ENCODE measurements at regions not wholly inside any gene's neighbourhood (a gene's known extent, or its start where the extent isn't known, plus 50 kb on each side); places are given as distances from the start of the nearest gene placed in this dataset.

- H3K27me3 ChIP-seq (ENCODE audit: control insufficient read depth in 1 of 2, insufficient read depth in 2 of 2, low read length in 2 of 2) = peaks cover 2 to 21% of the 10 kb centered on the region in 2 experiments; a peak in 3 of 5 replicates
- WGBS (ENCODE audit: low lambda C conversion rate) = 2% methylated on average over 3 of the region's 3 CpGs
- FAIRE-seq (no peak), ATAC-seq (no peak), DNase-seq (ENCODE audit: low spot score) (no peak)
- no peaks in the 10 kb centered on the region for H3K4me1 ChIP-seq (ENCODE audit: insufficient read depth, low read length)
- H3K4me3 ChIP-seq (replicated peaks in 1 of 3; ENCODE audit: insufficient read depth in 1 of 3, low read depth in 2 of 3, low read length in 3 of 3) = no peak overlapping the region
- no peak overlapping the region for H3K9ac ChIP-seq (ENCODE audit: insufficient read depth, low read depth, low read length)
- no peaks in the 10 kb centered on the region; the same call in 1 of the 2 replicates for H4K20me1 ChIP-seq (ENCODE audit: insufficient read depth, low read length)
- POLR2A ChIA-PET = no interaction called here
- no peaks in the 10 kb centered on the region for H3K36me3 ChIP-seq (replicated peaks in 1 of 2; ENCODE audit: control insufficient read depth in 1 of 2, insufficient read depth in 2 of 2, low read length in 2 of 2)
- no TSS peak for BruUV-seq (replicated peaks)
- no peaks in the 10 kb centered on the region for H3K79me2 ChIP-seq (ENCODE audit: insufficient read depth, low read length)
- in situ Hi-C loops (cut with HindIII; ENCODE audit: extremely low pct_ligation_motif_present, low pct_unique_long_range_greater_than_20kb) (no loop called here), intact Hi-C loops (cut with micrococcal nuclease; ENCODE audit: unreplicated experiment) (no loop called here)
- no peak overlapping the region for H2AFZ ChIP-seq (ENCODE audit: low read length)
- no peak overlapping the region for H3K27ac ChIP-seq (ENCODE audit: extremely low read length, insufficient read depth, low read length)
- H3K4me2 ChIP-seq (ENCODE audit: low read depth, low read length) = no peak overlapping the region
- CTCF ChIA-PET (ENCODE audit: low intra/inter-chr PET ratio, low total read pairs) = no interaction called here
- no peak for TF ChIP-seq ZNF766 (CRISPR knock-in tag; IDR thresholded peaks at IDR 0.05; ENCODE audit: borderline replicate concordance)
- no peak for TF ChIP-seq ZNF432 (CRISPR knock-in tag; IDR thresholded peaks at IDR 0.05; ENCODE audit: borderline replicate concordance)
- no peak for TF ChIP-seq KDM5B (CRISPR knock-in tag; IDR thresholded peaks at IDR 0.05; ENCODE audit: borderline replicate concordance)
- H3K9me3 ChIP-seq (ENCODE audit: low read length) = no peaks in the 10 kb centered on the region
Observed at GRCh38 chr4:187127456-187127855, 403.8 kb upstream of the FAT1 start.

GRCh38 chr4:187128222-187128621 is 404.6 kb upstream of the FAT1 start:
- H4K20me1 ChIP-seq (ENCODE audit: insufficient read depth, low read length) = no peaks in the 10 kb centered on the region; the same call in 1 of the 2 replicates
- BruUV-seq (replicated peaks) = no TSS peak
- ATAC-seq (no peak), DNase-seq (ENCODE audit: low spot score) (no peak), FAIRE-seq (no peak)
- H3K9ac ChIP-seq (ENCODE audit: insufficient read depth, low read depth, low read length) = no peak overlapping the region
- peaks cover 2 to 21% of the 10 kb centered on the region in 2 experiments; a peak in 3 of 5 replicates for H3K27me3 ChIP-seq (ENCODE audit: control insufficient read depth in 1 of 2, insufficient read depth in 2 of 2, low read length in 2 of 2)
- POLR2A ChIA-PET = no interaction called here
- H3K4me2 ChIP-seq (ENCODE audit: low read depth, low read length) = no peak overlapping the region
- no peaks in the 10 kb centered on the region for H3K36me3 ChIP-seq (replicated peaks in 1 of 2; ENCODE audit: control insufficient read depth in 1 of 2, insufficient read depth in 2 of 2, low read length in 2 of 2)
- H3K4me1 ChIP-seq (ENCODE audit: insufficient read depth, low read length) = no peaks in the 10 kb centered on the region
- no peak overlapping the region for H2AFZ ChIP-seq (ENCODE audit: low read length)
- H3K4me3 ChIP-seq (replicated peaks in 1 of 3; ENCODE audit: insufficient read depth in 1 of 3, low read depth in 2 of 3, low read length in 3 of 3) = no peak overlapping the region
- in situ Hi-C loops (cut with HindIII; ENCODE audit: extremely low pct_ligation_motif_present, low pct_unique_long_range_greater_than_20kb) = no loop called here
- H3K79me2 ChIP-seq (ENCODE audit: insufficient read depth, low read length) = no peaks in the 10 kb centered on the region
- intact Hi-C loops (cut with micrococcal nuclease; ENCODE audit: unreplicated experiment) = no loop called here
- no peak overlapping the region for H3K27ac ChIP-seq (ENCODE audit: extremely low read length, insufficient read depth, low read length)
- CTCF ChIA-PET (ENCODE audit: low intra/inter-chr PET ratio, low total read pairs) = no interaction called here
- WGBS (ENCODE audit: low lambda C conversion rate) = 46% methylated on average over 11 of the region's 11 CpGs
- no peaks in the 10 kb centered on the region for H3K9me3 ChIP-seq (ENCODE audit: low read length)
- TF ChIP-seq ZBTB37 (CRISPR knock-in tag; IDR thresholded peaks at IDR 0.05) (no peak), ZFY (CRISPR knock-in tag; IDR thresholded peaks at IDR 0.05) (no peak), UBTF (CRISPR knock-in tag; IDR thresholded peaks at IDR 0.05) (no peak), XRCC5 (optimal IDR thresholded peaks at IDR 0.05; ENCODE audit: low read length) (no peak), NFRKB (IDR thresholded peaks at IDR 0.05) (no peak), MIXL1 (CRISPR knock-in tag; IDR thresholded peaks at IDR 0.05) (no peak), JUND (CRISPR knock-in tag; IDR thresholded peaks at IDR 0.05) (no peak), EZH2 (conservative IDR thresholded peaks at IDR 0.05; ENCODE audit: low read depth, low read length) (no peak), ZC3H13 (CRISPR knock-in tag; IDR thresholded peaks at IDR 0.05) (no peak), ZNF3 (CRISPR knock-in tag; IDR thresholded peaks at IDR 0.05) (no peak), ZNF776 (CRISPR knock-in tag; IDR thresholded peaks at IDR 0.05) (no peak), BRF2 (CRISPR knock-in tag; IDR thresholded peaks at IDR 0.05) (no peak), ZSCAN20 (CRISPR knock-in tag; IDR thresholded peaks at IDR 0.05; ENCODE audit: borderline replicate concordance) (no peak)
